Upper lobe of right lung (tissue), 1 donor: ENCODE measurements at regions not wholly inside any gene's neighbourhood (a gene's known extent, or its start where the extent isn't known, plus 50 kb on each side); places are given as distances from the start of the nearest gene placed in this dataset.

Experiments
- ATAC-seq: fragments of 200-7000 bp; cut with Tn5 transposase; one replicate; pipeline ENCODE4 v1.9.1; 2020; ENCODE audit warnings: mild to moderate bottlenecking, moderate library complexity
- DNase-seq: peaks from one replicate; pipeline ENCODE4 v3.0.0-alpha.2; 2020
- H3K27ac ChIP-seq: fragments of 200-600 bp; one replicate; pipeline ENCODE4 v1.8.0; 2022
- H3K27me3 ChIP-seq: fragments of 200-600 bp; one replicate; pipeline ENCODE4 v1.8.0; 2022; ENCODE audit warnings: mild to moderate bottlenecking
- H3K36me3 ChIP-seq: fragments of 200-600 bp; one replicate; pipeline ENCODE4 v1.8.0; 2022
- H3K4me1 ChIP-seq: fragments of 200-600 bp; one replicate; pipeline ENCODE4 v1.8.0; 2022
- H3K4me3 ChIP-seq: fragments of 200-600 bp; one replicate; pipeline ENCODE4 v1.8.0; 2022; ENCODE audit warnings: mild to moderate bottlenecking
- H3K9me3 ChIP-seq: fragments of 200-600 bp; one replicate; pipeline ENCODE4 v1.8.0; 2022
- CTCF ChIP-seq: fragments of 200-600 bp; IDR thresholded peaks from one replicate; pipeline ENCODE4 v1.8.0; 2022; ENCODE audit warnings: antibody characterized with exemption
- intact Hi-C: fragments of 100-400 bp; cut with DNase I; formaldehyde crosslinking; loops from one replicate; pipeline ENCODE4 v1.11.0; 2022
- donor health status: DM: no; HTN: yes; CAD: no; lungs with severe emphysema.

DNA sequence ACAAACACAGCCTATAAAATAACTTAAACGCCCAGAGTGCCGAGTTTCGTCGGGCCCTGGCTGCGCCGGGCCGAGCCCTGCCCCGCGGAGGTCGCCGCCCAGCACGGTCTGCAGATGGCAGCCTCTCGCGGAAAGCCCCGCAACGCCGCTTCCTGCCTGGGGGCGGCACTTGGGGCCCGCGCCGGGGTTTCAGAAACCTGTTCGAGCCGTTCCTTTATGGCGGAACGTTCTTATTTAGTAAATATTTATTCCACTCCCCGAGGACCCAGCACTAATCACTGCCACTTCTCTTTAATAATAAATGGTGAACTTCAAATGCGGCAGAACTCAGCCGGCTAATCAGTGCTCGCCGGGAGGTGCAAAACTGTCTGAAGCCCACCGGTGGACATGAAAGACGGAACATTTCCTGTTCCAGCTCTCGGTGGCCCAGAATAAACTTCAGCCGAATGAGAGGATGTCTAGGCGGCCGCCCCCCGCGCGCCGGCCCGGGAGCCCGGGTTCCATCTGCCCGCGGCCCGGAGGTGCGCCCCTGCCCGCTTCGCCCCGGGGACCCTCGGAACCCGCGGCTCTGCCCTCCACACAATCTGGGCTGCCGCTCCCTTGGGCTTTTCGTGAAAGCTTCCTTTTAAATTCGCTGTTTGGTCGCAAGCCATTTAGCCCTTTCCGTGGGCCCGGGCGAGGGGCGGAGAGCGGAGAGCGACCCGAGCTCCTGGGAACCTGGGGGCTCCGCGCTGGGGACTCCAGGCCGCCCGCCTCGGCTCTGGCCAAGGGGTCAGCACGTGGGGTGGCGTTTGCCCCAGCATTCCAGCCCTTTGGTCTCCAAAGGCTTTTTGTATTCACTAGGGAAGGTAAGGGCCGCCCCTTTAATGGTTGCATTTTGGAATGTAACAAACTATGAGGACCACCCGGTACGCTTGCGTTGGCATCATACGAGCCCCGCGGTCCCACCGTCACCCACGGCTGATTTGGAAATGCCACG, 110.8 kb upstream of the ATP11B start:
- H3K36me3 ChIP-seq = no peaks in the 10 kb centered on the region
- peak; percentile 75 for DNase-seq
- intact Hi-C loops = loop anchor here (10.0 kb wide), 1 partner anchor 978 kb away; no protein-coding TSS in a partner anchor
- peak; percentile 77 for ATAC-seq
- H3K27me3 ChIP-seq = peaks cover 53% of the 10 kb centered on the region
- H3K9me3 ChIP-seq = no peaks in the 10 kb centered on the region
- no peak overlapping the region for H3K27ac ChIP-seq
- peak overlapping the region; percentile 54 for H3K4me3 ChIP-seq
- TF ChIP-seq CTCF = peak; percentile 38
- peaks cover 7% of the 10 kb centered on the region for H3K4me1 ChIP-seq

GRCh38 chr3:182683453-182683852, 109.9 kb upstream of the ATP11B start:
- peak overlapping the region; percentile 54 for H3K4me3 ChIP-seq
- no peak for DNase-seq

DNA sequence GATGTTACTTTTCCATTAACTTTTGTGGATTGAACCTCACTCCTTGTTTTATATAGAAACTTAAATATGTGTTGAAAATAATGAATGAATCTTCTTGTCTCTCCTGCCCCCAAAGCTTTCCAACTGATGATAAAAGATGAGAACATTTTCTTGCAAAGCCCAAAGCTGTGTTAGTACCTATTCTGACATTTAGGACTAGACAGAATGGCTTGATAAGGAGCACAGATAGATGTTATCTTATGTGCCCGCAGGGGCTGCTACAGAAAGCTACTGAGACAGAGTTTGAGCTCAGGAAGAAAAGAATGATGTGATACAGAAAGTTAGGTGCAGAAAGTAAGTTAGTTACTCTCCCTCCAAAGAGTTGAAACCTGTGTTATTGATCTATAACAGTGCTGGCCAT, 109.4 kb upstream of the ATP11B start:
- ATAC-seq = no peak
- Histone ChIP-seq H3K36me3 (no peaks in the 10 kb centered on the region), H3K4me1 (peaks cover 7% of the 10 kb centered on the region), H3K4me3 (no peak overlapping the region), H3K27ac (no peak overlapping the region), H3K9me3 (no peaks in the 10 kb centered on the region), H3K27me3 (peaks cover 57% of the 10 kb centered on the region)
- intact Hi-C loops = loop anchor here (10.0 kb wide), 1 partner anchor 979 kb away; no protein-coding TSS in a partner anchor
- DNase-seq = no peak
- no peak for TF ChIP-seq CTCF

More at GRCh38 chr3:182683453-182683852, 109.9 kb upstream of the ATP11B start:
- Histone ChIP-seq H3K27ac (no peak overlapping the region), H3K9me3 (no peaks in the 10 kb centered on the region), H3K27me3 (peaks cover 57% of the 10 kb centered on the region), H3K4me1 (peaks cover 7% of the 10 kb centered on the region), H3K36me3 (no peaks in the 10 kb centered on the region)
- intact Hi-C loops = loop anchor here (10.0 kb wide), 1 partner anchor 979 kb away; no protein-coding TSS in a partner anchor
- ATAC-seq = peak; percentile 94
- peak; percentile 89 for TF ChIP-seq CTCF

DNA sequence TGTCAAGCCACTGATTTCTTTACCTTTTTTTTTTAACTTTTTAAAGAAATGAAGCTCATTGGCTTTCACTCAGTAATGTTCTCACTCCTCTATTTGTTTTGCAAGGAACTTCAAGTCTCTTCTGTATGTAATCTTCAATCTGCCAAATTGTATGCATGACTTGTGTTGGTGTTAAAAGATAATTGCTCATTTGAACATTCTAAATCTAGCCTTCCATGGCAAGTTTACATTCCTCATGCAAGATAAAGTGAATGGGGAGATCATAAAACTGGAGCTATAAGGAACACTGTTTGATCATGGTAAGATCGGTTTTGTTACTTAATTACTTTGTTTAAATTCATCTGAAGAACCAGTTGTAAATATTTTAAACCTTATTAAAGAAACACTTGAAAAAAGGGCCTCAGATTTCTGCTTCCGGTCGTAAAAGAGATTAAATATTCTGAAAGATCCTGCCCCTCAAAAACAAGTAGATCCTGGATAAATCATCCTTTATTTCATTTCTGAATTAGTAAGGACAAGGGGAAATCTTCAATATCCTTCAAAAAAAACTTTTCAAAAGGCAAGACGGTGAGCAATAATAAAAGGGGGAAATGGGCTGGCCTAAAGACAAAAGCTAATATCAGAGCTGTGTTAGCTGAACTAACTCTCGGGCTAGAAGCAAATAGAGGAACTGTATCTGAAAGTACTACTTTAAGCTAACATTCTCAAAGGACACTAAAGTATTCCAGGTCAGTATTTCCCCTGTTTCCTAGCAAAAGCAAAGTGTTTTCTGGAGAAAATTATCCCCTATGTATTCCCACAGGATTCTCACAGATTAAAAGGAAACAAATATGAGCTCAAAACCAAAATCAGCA, 107.0 kb upstream of the ATP11B start:
- no peak for ATAC-seq
- intact Hi-C loops = loop anchor here (10.0 kb wide), 1 partner anchor 981 kb away; no protein-coding TSS in a partner anchor

More for the DNA sequence above, 107.0 kb upstream of the ATP11B start:
- peaks cover 56% of the 10 kb centered on the region for H3K27me3 ChIP-seq
- no peaks in the 10 kb centered on the region for H3K9me3 ChIP-seq
- no peak overlapping the region for H3K27ac ChIP-seq
- H3K36me3 ChIP-seq = no peaks in the 10 kb centered on the region
- no peak for TF ChIP-seq CTCF
- no peak for DNase-seq
- H3K4me3 ChIP-seq = no peak overlapping the region
- peaks cover 7% of the 10 kb centered on the region for H3K4me1 ChIP-seq
